ENCODE measurements at regions not wholly inside any gene's neighbourhood (a gene's known extent, or its start where the extent isn't known, plus 50 kb on each side); places are given as distances from the start of the nearest gene placed in this dataset.
A peak's percentile ranks its signal among the peaks of the same experiment; 100 is the strongest.
"Not testable (repeated sequence)": the region's sequence is repeated elsewhere in the genome, so short reads cannot be mapped to it uniquely, and the experiment has no call there.

DNA sequence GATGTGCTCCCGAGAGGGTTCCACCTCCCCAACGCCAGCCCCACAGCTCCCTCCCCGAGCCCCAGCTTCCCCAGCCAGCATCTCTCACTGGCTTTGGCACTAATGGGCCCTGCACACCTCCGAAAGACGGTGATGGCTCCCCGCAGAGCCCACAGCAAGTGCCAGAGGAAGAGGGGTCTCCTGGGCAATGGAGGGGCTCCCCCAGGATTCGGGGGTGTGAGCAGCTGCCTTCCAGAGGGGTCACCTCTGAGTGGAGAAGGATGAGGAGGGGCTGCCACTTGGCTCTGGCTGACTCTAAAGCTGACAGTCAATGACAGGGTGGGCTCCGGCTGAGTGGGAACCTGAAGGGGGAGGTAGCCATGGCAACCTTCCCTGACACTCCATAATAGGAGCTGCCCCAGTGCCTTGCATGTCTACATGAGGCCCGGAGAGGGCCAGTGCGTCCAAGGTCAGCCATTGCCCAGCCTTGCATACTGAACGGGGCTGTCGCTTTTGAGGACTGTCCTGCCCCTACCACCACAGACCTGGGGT, 98.6 kb upstream of the SYT13 start:
- no peak for DNase-seq (ENCODE audit: low spot score)

GRCh38 chr11:45384016-45384415, 97.9 kb upstream of the SYT13 start:
- no peak for DNase-seq (ENCODE audit: low spot score)

- no peak for DNase-seq (ENCODE audit: low spot score)
These were observed 97.1 kb upstream of the SYT13 start for GRCh38 chr11:45383224-45383623.

GRCh38 chr11:45382133-45382878, 96.2 kb upstream of the SYT13 start:
- no peak for DNase-seq (ENCODE audit: low spot score)

- no peak for DNase-seq (ENCODE audit: low spot score)
These were observed 93.2 kb upstream of the SYT13 start for GRCh38 chr11:45379162-45379863.

DNA sequence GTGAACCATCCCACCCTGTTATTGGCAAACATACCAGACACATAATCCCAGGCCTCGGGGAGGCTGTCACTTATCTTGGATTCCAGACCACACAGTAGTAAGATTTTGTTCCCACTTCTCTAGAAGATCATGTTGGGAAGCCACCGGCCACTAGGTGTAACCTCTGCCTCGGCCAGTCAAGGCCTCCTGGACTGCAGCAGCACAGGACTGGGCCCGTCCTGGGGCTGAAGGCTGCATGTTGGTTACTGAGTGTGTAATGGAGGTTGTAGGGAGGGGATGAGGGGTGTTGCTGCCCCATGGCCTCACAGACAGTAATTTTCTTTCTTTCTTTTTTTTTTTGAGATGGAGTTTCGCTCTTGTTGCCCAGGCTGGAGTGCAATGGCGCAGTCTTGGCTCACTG, 92.4 kb upstream of the SYT13 start:
- DNase-seq (ENCODE audit: low spot score), result no peak

DNA sequence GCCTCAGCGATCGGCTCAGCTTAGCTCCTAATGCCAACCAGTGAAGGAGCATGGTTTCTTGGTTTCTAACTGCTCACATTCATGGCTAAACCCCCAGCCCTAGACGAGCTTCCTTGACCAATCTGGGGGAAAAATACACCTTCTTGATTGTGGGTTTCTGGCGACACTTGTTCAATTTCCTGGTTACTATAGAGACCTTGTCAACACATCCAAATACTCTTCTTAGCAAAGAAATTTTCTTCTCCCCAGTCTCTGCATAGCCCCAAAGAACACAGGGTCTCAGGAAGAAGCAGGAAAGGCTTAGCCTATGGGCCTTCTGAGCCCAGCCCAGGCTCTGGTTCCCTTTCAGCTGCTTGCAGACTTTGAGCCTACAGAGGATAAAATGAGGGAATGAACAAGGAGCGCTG, 88.5 kb upstream of the SYT13 start:
- peak; percentile 47 for DNase-seq (ENCODE audit: low spot score)

DNA sequence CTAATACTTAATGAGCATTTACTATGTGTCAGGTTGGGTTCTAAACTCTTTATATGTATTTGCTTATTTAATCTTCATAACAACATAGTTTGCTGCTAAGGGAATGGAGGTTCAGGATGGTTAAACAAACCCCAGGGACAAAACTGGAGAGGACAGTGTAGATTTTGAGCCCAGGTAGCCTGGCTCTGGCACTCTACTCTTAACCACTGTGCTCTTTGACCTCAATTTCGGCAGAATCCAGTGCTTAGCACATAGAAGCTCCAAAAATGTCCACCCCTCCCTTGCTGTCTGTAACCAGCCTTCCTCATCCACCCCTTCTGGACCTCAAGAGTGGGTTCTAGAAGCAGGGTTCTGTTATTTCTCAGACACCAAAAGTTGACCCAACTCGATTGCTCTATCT, 88.0 kb upstream of the SYT13 start:
- no peak for DNase-seq (ENCODE audit: low spot score)

DNA sequence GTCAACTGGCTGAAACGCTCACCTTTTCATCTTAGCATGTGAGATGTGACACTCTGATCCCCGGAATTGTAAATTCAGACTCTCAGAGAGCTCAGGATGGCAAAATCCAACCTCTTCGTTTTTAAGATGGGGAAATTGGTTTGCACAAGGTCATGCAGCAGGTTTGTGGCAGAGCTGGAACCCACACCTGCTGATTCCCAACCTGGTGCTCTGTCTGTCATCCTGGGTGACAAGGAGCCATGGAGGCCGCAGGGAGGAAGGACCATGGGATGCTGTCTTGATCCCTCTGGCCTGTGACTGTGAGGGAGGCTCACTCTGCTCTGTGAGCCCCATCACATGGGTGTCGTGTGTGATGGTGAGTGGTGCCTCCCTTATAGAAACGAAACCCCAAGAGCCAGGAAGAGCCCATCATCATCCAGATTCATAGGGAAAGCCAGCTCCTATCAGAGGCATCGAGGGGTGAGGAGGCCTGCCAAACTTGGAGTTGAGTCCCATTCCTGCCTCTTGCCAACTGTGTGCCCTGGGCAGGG, 87.4 kb upstream of the SYT13 start:
- no peak for DNase-seq (ENCODE audit: low spot score)

GRCh38 chr11:45372414-45372813, 86.3 kb upstream of the SYT13 start:
- DNase-seq (ENCODE audit: low spot score), result not testable (repeated sequence)

DNA sequence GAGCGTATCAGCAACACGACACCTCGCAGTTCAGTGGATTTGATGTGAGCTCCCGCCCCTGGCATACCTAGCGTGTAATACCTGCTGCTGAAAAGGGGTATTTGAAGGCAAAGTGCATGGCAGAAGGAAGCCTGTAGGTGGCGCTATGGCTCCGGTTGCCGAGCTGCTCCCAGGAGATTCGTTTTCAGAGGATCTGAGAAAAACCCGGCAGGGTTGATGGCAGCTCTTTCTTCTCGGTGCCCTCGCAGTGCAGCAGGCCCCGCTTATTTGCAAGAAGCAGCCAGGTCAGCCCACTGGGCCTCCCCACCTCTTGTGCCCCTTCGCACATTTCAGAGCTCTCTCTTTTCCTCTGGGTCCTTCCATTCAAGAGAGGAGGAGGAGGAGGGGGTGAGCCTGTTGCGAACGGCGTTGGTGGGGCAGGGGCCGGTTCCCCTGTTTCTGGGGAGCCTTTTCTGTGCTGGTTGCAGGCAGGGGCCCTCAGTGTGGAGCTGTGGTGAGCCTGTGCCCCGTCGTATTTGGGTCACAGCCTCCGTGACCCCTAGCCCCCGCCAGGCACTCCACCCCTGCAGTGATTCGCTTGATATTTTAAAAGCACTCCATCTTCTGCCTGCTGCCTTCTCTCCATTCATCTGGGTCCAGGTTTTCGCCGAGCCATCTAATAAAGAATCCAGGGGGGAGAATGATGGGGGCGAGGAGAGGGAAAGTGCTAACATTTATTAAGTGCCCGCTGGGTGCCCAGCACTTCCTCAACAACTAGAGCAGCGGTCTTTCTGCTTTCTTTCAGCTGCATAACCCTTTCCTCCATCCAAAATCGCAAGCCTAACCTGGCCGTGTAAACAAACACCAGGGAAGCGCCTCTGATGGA, 85.3 kb upstream of the SYT13 start:
- peak; percentile 64 for DNase-seq (ENCODE audit: low spot score)

- DNase-seq (ENCODE audit: low spot score), result no peak
These were observed 83.2 kb upstream of the SYT13 start for GRCh38 chr11:45369313-45369712.

DNA sequence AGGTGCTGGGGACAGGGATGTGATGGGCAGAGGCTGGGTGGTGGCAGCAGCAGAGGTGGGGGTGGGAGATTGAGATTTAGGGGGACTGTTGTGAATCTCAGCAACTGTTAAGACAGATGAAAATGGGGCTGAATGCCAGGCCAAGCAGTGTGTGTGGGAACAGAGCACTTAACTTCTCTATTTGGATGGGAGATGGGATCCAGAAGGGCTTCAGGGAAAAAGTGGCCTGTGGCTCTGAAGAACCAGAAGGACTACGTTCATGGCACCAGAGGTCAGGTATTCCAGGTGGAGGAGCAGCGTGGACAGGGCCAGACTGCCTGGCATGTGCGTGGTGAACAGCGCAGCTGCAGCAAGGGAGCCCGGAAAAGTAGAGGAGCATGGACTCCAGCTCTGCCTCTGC, 82.6 kb upstream of the SYT13 start:
- DNase-seq (ENCODE audit: low spot score), result no peak

- DNase-seq (ENCODE audit: low spot score), result no peak
These were observed 80.6 kb upstream of the SYT13 start for GRCh38 chr11:45366619-45367190.

GRCh38 chr11:45365961-45366618, 79.9 kb upstream of the SYT13 start:
- DNase-seq (ENCODE audit: low spot score), result no peak

- DNase-seq (ENCODE audit: low spot score), result no peak
These were observed 76.5 kb upstream of the SYT13 start for GRCh38 chr11:45362636-45363035.

DNA sequence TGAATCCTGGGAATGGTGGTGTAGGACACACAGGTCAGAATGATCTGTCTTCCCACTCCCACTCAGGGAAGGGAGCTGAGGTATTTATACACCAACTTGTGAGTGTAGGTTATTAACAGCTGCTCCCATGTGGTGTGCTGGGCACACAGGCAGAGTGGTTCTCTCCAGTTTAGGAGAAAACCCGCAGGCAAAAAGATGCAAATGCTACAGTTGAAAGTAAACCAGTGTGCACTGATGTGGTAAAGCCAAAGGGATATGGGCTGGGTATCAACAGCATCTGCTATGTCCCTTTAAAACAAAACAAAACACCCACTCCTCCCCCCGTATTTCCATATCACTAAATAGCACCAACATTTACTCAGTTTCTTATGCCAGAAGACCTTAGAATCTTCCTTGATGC, 75.4 kb upstream of the SYT13 start:
- DNase-seq (ENCODE audit: low spot score), result no peak

DNA sequence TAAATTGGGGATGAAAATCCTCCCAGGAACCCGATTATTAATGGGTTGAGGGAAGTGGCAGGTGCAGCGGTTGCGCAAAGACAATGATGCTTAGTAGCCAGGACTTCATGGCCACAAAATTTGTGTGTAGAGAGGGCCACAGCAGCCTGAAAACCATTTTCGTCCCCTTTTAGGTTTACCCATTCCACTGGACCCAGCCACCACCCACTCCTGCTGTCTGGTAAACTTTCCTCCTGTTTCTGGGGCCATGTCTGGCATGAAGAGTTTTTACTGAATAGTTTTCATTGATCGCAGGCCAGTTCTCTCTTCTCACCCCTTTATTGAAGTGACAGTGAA, 69.5 kb upstream of the SYT13 start:
- no peak for DNase-seq (ENCODE audit: low spot score)

- DNase-seq (ENCODE audit: low spot score), result peak; percentile 90
These were observed 69.0 kb upstream of the SYT13 start for GRCh38 chr11:45354976-45355705.

- no peak for DNase-seq (ENCODE audit: low spot score)
These were observed 62.6 kb upstream of the SYT13 start for GRCh38 chr11:45348729-45349128.
